ENCODE measurements at regions not wholly inside any gene's neighbourhood (a gene's known extent, or its start where the extent isn't known, plus 50 kb on each side); places are given as distances from the start of the nearest gene placed in this dataset.
"Not testable (repeated sequence)": the region's sequence is repeated elsewhere in the genome, so short reads cannot be mapped to it uniquely, and the experiment has no call there.

- H3K4me3 Mint-ChIP-seq (ENCODE audit: unreplicated experiment): no peak overlapping the region
These were observed 428.5 kb upstream of the FRG2C start for GRCh38 chr3:75235631-75236030.

GRCh38 chr3:75237053-75237452, 427.1 kb upstream of the FRG2C start:
- no peaks in the 10 kb centered on the region for H3K36me3 Mint-ChIP-seq (ENCODE audit: unreplicated experiment)
- TF ChIP-seq CTCF (IDR thresholded peaks at IDR 0.05): no peak
- no peak for DNase-seq (ENCODE audit: extremely low spot score, unreplicated experiment)
- H3K4me3 Mint-ChIP-seq (ENCODE audit: unreplicated experiment): no peak overlapping the region
- no peaks in the 10 kb centered on the region for H3K9me3 Mint-ChIP-seq (ENCODE audit: unreplicated experiment)
- peaks cover 2% of the 10 kb centered on the region for H3K27me3 Mint-ChIP-seq (ENCODE audit: unreplicated experiment)
- no peak overlapping the region for H3K27ac Mint-ChIP-seq (ENCODE audit: unreplicated experiment)
- peaks cover 7% of the 10 kb centered on the region for H3K4me1 Mint-ChIP-seq (ENCODE audit: unreplicated experiment)

More at GRCh38 chr3:75235631-75236030, 428.5 kb upstream of the FRG2C start:
- Mint-ChIP-seq H3K4me1 (ENCODE audit: unreplicated experiment) (peaks cover 7% of the 10 kb centered on the region), H3K36me3 (ENCODE audit: unreplicated experiment) (no peaks in the 10 kb centered on the region), H3K27ac (ENCODE audit: unreplicated experiment) (no peak overlapping the region), H3K9me3 (ENCODE audit: unreplicated experiment) (no peaks in the 10 kb centered on the region), H3K27me3 (ENCODE audit: unreplicated experiment) (peaks cover 2% of the 10 kb centered on the region)
- DNase-seq (ENCODE audit: extremely low spot score, unreplicated experiment): no peak
- no peak for TF ChIP-seq CTCF (IDR thresholded peaks at IDR 0.05)

DNA sequence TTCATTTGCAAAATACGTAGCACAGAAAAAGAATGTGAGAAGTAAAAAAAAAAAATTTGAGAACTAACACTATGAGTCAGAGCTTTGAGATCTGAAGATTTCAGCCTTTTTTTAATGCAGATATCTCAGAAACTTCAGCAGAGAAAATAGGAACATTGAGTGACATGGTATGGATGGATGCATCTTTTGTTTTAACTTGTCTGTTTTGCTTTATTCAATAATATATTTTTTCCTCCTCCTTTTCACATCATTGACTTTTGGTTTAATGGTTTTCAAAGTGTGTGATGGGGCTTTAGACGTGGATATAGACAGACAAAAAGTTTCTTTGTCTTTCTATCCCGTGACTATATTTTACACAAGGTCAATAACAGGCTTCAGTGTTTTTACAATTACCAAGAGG, 426.7 kb upstream of the FRG2C start:
- Mint-ChIP-seq H3K4me3 (ENCODE audit: unreplicated experiment) (no peak overlapping the region), H3K4me1 (ENCODE audit: unreplicated experiment) (peaks cover 7% of the 10 kb centered on the region), H3K36me3 (ENCODE audit: unreplicated experiment) (no peaks in the 10 kb centered on the region), H3K9me3 (ENCODE audit: unreplicated experiment) (no peaks in the 10 kb centered on the region), H3K27ac (ENCODE audit: unreplicated experiment) (no peak overlapping the region), H3K27me3 (ENCODE audit: unreplicated experiment) (peaks cover 2% of the 10 kb centered on the region)
- no peak for TF ChIP-seq CTCF (IDR thresholded peaks at IDR 0.05)
- no peak for DNase-seq (ENCODE audit: extremely low spot score, unreplicated experiment)

- not testable (repeated sequence) for H3K4me3 Mint-ChIP-seq (ENCODE audit: unreplicated experiment); H3K9me3 Mint-ChIP-seq (ENCODE audit: unreplicated experiment); H3K4me1 Mint-ChIP-seq (ENCODE audit: unreplicated experiment); H3K36me3 Mint-ChIP-seq (ENCODE audit: unreplicated experiment); H3K27me3 Mint-ChIP-seq (ENCODE audit: unreplicated experiment); DNase-seq (ENCODE audit: extremely low spot score, unreplicated experiment); H3K27ac Mint-ChIP-seq (ENCODE audit: unreplicated experiment)
These were observed 422.7 kb upstream of the FRG2C start for GRCh38 chr3:75241226-75241962.

GRCh38 chr3:75242012-75242735, 422.0 kb upstream of the FRG2C start:
- Mint-ChIP-seq H3K27ac (ENCODE audit: unreplicated experiment) (no peak overlapping the region), H3K27me3 (ENCODE audit: unreplicated experiment) (peaks cover 2% of the 10 kb centered on the region), H3K4me1 (ENCODE audit: unreplicated experiment) (peaks cover 5% of the 10 kb centered on the region), H3K36me3 (ENCODE audit: unreplicated experiment) (no peaks in the 10 kb centered on the region), H3K9me3 (ENCODE audit: unreplicated experiment) (no peaks in the 10 kb centered on the region), H3K4me3 (ENCODE audit: unreplicated experiment) (no peak overlapping the region)
- no peak for TF ChIP-seq CTCF (IDR thresholded peaks at IDR 0.05)
- DNase-seq (ENCODE audit: extremely low spot score, unreplicated experiment): no peak

Data from osteocyte (in vitro differentiated cells).